Fibroblast of lung (primary cell): ENCODE measurements at regions not wholly inside any gene's neighbourhood (a gene's known extent, or its start where the extent isn't known, plus 50 kb on each side); places are given as distances from the start of the nearest gene placed in this dataset.

Experiments used
- DNase-seq, 2 donors: peaks; one replicate each; pipeline versions ENCODE4 v3.0.0 to v3.0.0-alpha.2; 2010; ENCODE audit warnings: low read depth in 2 of 2
- H2AFZ ChIP-seq: 2 replicates; pipeline ENCODE4 v1.5.1; 2012; ENCODE audit warnings: low read length, control low read depth, inconsistent platforms
- H3K27ac ChIP-seq: 2 replicates; pipeline ENCODE4 v1.5.1; 2011; ENCODE audit warnings: low read length, control low read depth; ENCODE audit not compliant: insufficient read depth
- H3K27me3 ChIP-seq: 2 replicates; pipeline ENCODE4 v1.5.1; 2011; ENCODE audit warnings: mild to moderate bottlenecking, low read length; ENCODE audit not compliant: control insufficient read depth, insufficient read depth
- H3K36me3 ChIP-seq: 2 replicates; pipeline ENCODE4 v1.5.1; 2011; ENCODE audit warnings: low read length; ENCODE audit not compliant: control insufficient read depth, insufficient read depth
- H3K4me1 ChIP-seq: 2 replicates; pipeline ENCODE4 v1.5.1; 2011; ENCODE audit warnings: low read length; ENCODE audit not compliant: control insufficient read depth, insufficient read depth; ENCODE audit errors: extremely low read depth
- H3K4me2 ChIP-seq: 2 replicates; pipeline ENCODE4 v1.5.1; 2011; ENCODE audit warnings: low read length, control low read depth; ENCODE audit not compliant: insufficient read depth; ENCODE audit errors: extremely low read depth
- H3K4me3 ChIP-seq, 4 experiments: fragments of 200-600 bp in 1 of 4; sonication (generic) in 1 of 4; replicated peaks in 1 of 4; 2 replicates each; pipeline ENCODE4 v1.5.1; 2011 to 2016; ENCODE audit warnings: low read length in 4 of 4, low read depth in 3 of 4, mild to moderate bottlenecking in 3 of 4, control low read depth in 2 of 4, inconsistent platforms in 1 of 4, mixed read lengths in 1 of 4; ENCODE audit not compliant: insufficient read depth in 1 of 4; ENCODE audit errors: control extremely low read depth in 1 of 4
- H3K79me2 ChIP-seq: 2 replicates; pipeline ENCODE4 v1.5.1; 2012; ENCODE audit warnings: mild to moderate bottlenecking, low read length, inconsistent platforms; ENCODE audit not compliant: control insufficient read depth, insufficient read depth
- H3K9ac ChIP-seq: 2 replicates; pipeline ENCODE4 v1.5.1; 2011; ENCODE audit warnings: mild to moderate bottlenecking, low read length, control low read depth; ENCODE audit not compliant: insufficient read depth
- H3K9me3 ChIP-seq: 2 replicates; pipeline ENCODE4 v1.5.1; 2012; ENCODE audit warnings: low read depth, low read length; ENCODE audit not compliant: control insufficient read depth, insufficient read depth
- H4K20me1 ChIP-seq: 2 replicates; pipeline ENCODE4 v1.5.1; 2011; ENCODE audit warnings: low read length; ENCODE audit not compliant: control insufficient read depth, insufficient read depth; ENCODE audit errors: extremely low read depth
- EZH2 ChIP-seq: IDR thresholded peaks from 2 replicates; pipeline ENCODE4 v1.5.1; 2012; ENCODE audit warnings: low read length, control low read depth, mild to moderate bottlenecking; ENCODE audit errors: missing control alignments
- TF ChIP-seq, protein P1 (sequence below), 2 donors: IDR thresholded peaks in 1 of 2; conservative IDR thresholded peaks in 1 of 2; 1 replicate in 1 of 2; 2 replicates in 1 of 2; pipeline ENCODE4 v1.5.1; 2011 to 2012; ENCODE audit warnings: low read length in 2 of 2, control low read depth in 1 of 2, inconsistent platforms in 1 of 2, low read depth in 1 of 2, mild to moderate bottlenecking in 1 of 2

DNA sequence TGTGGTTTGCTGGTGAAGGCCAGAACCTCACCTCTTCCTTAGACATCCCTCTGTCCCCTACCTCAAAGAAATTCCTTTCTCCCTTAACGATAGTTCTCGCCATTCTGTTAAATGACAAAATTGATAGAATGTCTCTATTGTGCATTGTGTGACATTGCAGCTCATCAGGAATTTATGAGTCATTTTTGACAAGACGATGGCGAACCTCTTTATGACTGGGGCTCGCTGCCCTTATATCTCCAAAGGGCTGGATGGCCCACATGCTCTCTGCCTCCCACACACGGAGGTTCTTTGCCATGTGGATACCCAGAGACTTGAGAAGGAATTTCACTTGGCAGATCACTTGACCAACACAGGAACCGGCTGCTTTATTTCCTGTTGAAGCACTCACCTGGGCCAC is 66.8 kb upstream of the RPS6KA2 start:
- peaks cover 8% of the 10 kb centered on the region for H3K27me3 ChIP-seq
- no peak for DNase-seq
- no peaks in the 10 kb centered on the region for H3K36me3 ChIP-seq
- H3K4me3 ChIP-seq, result no peak overlapping the region
- TF ChIP-seq EZH2, result no peak
- TF ChIP-seq, protein P1, sequence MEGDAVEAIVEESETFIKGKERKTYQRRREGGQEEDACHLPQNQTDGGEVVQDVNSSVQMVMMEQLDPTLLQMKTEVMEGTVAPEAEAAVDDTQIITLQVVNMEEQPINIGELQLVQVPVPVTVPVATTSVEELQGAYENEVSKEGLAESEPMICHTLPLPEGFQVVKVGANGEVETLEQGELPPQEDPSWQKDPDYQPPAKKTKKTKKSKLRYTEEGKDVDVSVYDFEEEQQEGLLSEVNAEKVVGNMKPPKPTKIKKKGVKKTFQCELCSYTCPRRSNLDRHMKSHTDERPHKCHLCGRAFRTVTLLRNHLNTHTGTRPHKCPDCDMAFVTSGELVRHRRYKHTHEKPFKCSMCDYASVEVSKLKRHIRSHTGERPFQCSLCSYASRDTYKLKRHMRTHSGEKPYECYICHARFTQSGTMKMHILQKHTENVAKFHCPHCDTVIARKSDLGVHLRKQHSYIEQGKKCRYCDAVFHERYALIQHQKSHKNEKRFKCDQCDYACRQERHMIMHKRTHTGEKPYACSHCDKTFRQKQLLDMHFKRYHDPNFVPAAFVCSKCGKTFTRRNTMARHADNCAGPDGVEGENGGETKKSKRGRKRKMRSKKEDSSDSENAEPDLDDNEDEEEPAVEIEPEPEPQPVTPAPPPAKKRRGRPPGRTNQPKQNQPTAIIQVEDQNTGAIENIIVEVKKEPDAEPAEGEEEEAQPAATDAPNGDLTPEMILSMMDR (conservative IDR thresholded peaks at IDR 0.05 in 1 of 2, IDR thresholded peaks at IDR 0.05 in 1 of 2; ENCODE audit: low read depth in 1 of 2, low read length in 2 of 2), result no peak
- no peaks in the 10 kb centered on the region for H3K9me3 ChIP-seq
- H3K4me1 ChIP-seq, result no peaks in the 10 kb centered on the region
- H3K4me2 ChIP-seq, result no peak overlapping the region
- H4K20me1 ChIP-seq, result no peaks in the 10 kb centered on the region
- no peaks in the 10 kb centered on the region for H3K79me2 ChIP-seq
- H3K27ac ChIP-seq, result no peak overlapping the region
- H2AFZ ChIP-seq, result no peak overlapping the region
- no peak overlapping the region for H3K9ac ChIP-seq

GRCh38 chr6:166692723-166693302 is 65.8 kb upstream of the RPS6KA2 start:
- Histone ChIP-seq H3K4me1 (no peaks in the 10 kb centered on the region), H3K36me3 (no peaks in the 10 kb centered on the region), H3K9me3 (no peaks in the 10 kb centered on the region), H3K27ac (no peak overlapping the region), H2AFZ (no peak overlapping the region), H3K27me3 (peaks cover 4% of the 10 kb centered on the region), H3K4me2 (no peak overlapping the region), H3K79me2 (no peaks in the 10 kb centered on the region), H3K4me3 (no peak overlapping the region), H4K20me1 (no peaks in the 10 kb centered on the region), H3K9ac (no peak overlapping the region)
- DNase-seq, result no peak
- TF ChIP-seq, protein P1 (conservative IDR thresholded peaks at IDR 0.05 in 1 of 2, IDR thresholded peaks at IDR 0.05 in 1 of 2; ENCODE audit: low read depth in 1 of 2, low read length in 2 of 2), result no peak
- no peak for TF ChIP-seq EZH2

DNA sequence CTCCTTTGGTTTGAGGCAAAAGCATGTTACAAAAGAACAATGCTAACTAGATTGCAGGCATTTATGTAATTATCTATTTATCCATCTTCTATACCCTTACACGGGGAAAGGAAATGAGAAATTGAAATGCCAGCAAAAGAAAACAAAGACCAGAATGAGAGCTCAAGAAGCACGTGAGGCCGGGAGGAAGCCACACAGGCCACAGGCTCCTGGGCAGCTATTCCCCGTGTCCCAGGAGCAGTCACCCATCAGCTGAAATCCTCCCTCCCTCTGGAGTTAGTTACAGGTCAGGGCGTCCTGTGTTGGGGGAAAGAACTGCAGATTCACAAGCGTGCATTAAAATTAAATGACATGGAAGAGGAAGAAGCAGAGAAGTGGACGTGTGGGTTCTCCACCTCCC is 64.7 kb upstream of the RPS6KA2 start:
- no peak overlapping the region for H3K4me3 ChIP-seq
- no peak for DNase-seq
- H3K4me2 ChIP-seq, result no peak overlapping the region
- TF ChIP-seq, protein P1 (conservative IDR thresholded peaks at IDR 0.05 in 1 of 2, IDR thresholded peaks at IDR 0.05 in 1 of 2; ENCODE audit: low read depth in 1 of 2, low read length in 2 of 2), result no peak
- no peak for TF ChIP-seq EZH2
- H3K36me3 ChIP-seq, result no peaks in the 10 kb centered on the region
- peaks cover 3% of the 10 kb centered on the region for H3K27me3 ChIP-seq
- no peak overlapping the region for H3K9ac ChIP-seq
- no peak overlapping the region for H2AFZ ChIP-seq
- H3K79me2 ChIP-seq, result no peaks in the 10 kb centered on the region
- H4K20me1 ChIP-seq, result no peaks in the 10 kb centered on the region
- no peak overlapping the region for H3K27ac ChIP-seq
- no peaks in the 10 kb centered on the region for H3K9me3 ChIP-seq
- H3K4me1 ChIP-seq, result no peaks in the 10 kb centered on the region
